Stomach (tissue), 8 donors: ENCODE measurements at regions not wholly inside any gene's neighbourhood (a gene's known extent, or its start where the extent isn't known, plus 50 kb on each side); places are given as distances from the start of the nearest gene placed in this dataset.
A peak's percentile ranks its signal among the peaks of the same experiment; 100 is the strongest.

ENCODE experiments used
- DNase-seq, 2 donors: peaks; one replicate each; pipeline versions ENCODE4 v3.0.0 to v3.0.0-alpha.2; 2013 to 2019
- H3K27ac ChIP-seq, 5 donors: fragments of 200-600 bp in 4 of 5; sonication (generic) in 4 of 5; one replicate each; pipeline ENCODE4 v1.5.1; 2013 to 2019; ENCODE audit warnings: mild to moderate bottlenecking in 1 of 5, moderate library complexity in 1 of 5
- H3K27me3 ChIP-seq, 3 donors: fragments of 200-600 bp; sonication (generic); one replicate each; pipeline ENCODE4 v1.5.1; 2017 to 2019; ENCODE audit warnings: mixed run types in 1 of 3
- H3K36me3 ChIP-seq, 4 donors: fragments of 200-600 bp; sonication (generic); 1 replicate in 3 of 4; 2 replicates in 1 of 4; pipeline ENCODE4 v1.5.1; 2016 to 2019
- H3K4me1 ChIP-seq, 4 donors: fragments of 200-600 bp; sonication (generic); one replicate each; pipeline ENCODE4 v1.5.1; 2016 to 2019
- H3K4me3 ChIP-seq, 4 donors: fragments of 200-600 bp; sonication (generic) in 3 of 4; one replicate each; pipeline ENCODE4 v1.5.1; 2016 to 2019; ENCODE audit warnings: mild to moderate bottlenecking in 1 of 4
- H3K9me3 ChIP-seq, 4 donors: fragments of 200-600 bp; sonication (generic); one replicate each; pipeline ENCODE4 v1.5.1; 2016 to 2019
- CTCF ChIP-seq, 7 experiments: fragments of 450-650 bp in 4 of 7; fragments of 200-600 bp in 3 of 7; sonication (generic) in 3 of 7; IDR thresholded peaks; one replicate each; pipeline ENCODE4 v1.5.1; 2016 to 2019; ENCODE audit warnings: antibody characterized with exemption in 7 of 7, control low read depth in 2 of 7, mild to moderate bottlenecking in 1 of 7
- EP300 ChIP-seq: sonication (generic); formaldehyde crosslinking; IDR thresholded peaks from one replicate; pipeline ENCODE4 v1.6.1; 2017; ENCODE audit warnings: antibody characterized with exemption
- POLR2A ChIP-seq, 4 donors: fragments of 450-650 bp; IDR thresholded peaks; one replicate each; pipeline ENCODE4 v1.6.1; 2016; ENCODE audit warnings: antibody characterized with exemption in 4 of 4, control low read depth in 2 of 4, mild to moderate bottlenecking in 1 of 4, moderate library complexity in 1 of 4
- POLR2AphosphoS5 ChIP-seq, 3 donors: sonication (generic); formaldehyde crosslinking; IDR thresholded peaks; one replicate each; pipeline ENCODE4 v1.6.1; 2016; ENCODE audit warnings: antibody characterized with exemption in 3 of 3
- WGBS, 5 donors: extraction: QIAGEN DNeasy Blood & Tissue Kit in 3 of 5; methylation state at CpG; one replicate each; pipeline versions ENCODE4 v1.1.5 to v1.1.7; 2013 to 2018; 5-methylcytosine and 5-hydroxymethylcytosine counted together
- intact Hi-C: fragments of 100-400 bp; cut with DNase I; formaldehyde crosslinking; loops from one replicate; pipeline ENCODE4 v1.15.1; 2023; ENCODE audit warnings: low total_unique reads
- donor health status: healthy with polysubstance abuse.
- donor health status: Bipolar disorder and iron deficiency.
- donor health status: healthy.

GRCh38 chr9:2565676-2566340 lies 55.8 kb upstream of the VLDLR start:
- H3K27ac ChIP-seq, result no peak overlapping the region
- H3K9me3 ChIP-seq, result no peaks in the 10 kb centered on the region
- 86 to 95% (median 95%) methylated on average over 6 of the region's 6 CpGs for WGBS, 5 donors

DNA sequence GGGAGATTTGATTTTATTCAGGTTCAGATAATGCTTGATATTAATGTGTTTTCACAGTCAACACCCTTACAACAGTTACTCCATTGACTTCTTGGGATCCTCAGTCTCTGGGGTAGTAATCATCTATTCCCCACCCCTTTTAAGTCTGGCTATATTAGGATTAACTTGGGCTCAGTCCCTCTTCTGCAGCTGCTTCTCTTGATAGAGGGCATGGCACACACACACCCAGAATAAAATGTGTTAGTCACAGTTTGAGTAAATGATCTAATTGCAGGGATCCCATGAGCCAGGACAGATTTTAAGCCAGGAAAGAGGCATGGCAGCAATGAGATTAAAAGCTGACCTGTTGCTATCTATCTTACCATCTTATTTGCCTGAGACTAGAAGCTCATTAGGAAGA lies 53.7 kb upstream of the VLDLR start:
- H3K27ac ChIP-seq, result no peak overlapping the region
- H3K4me1 ChIP-seq, result peaks cover 9 to 14% (median 13%) of the 10 kb centered on the region in 4 donors
- no peaks in the 10 kb centered on the region for H3K27me3 ChIP-seq
- H3K4me3 ChIP-seq, result no peak overlapping the region
- no peaks in the 10 kb centered on the region for H3K36me3 ChIP-seq
- no peak for DNase-seq
- no peaks in the 10 kb centered on the region for H3K9me3 ChIP-seq
- intact Hi-C loops, result no loop called here
- no peak for TF ChIP-seq POLR2A (IDR thresholded peaks at IDR 0.05)
- no peak for TF ChIP-seq EP300
- TF ChIP-seq CTCF (IDR thresholded peaks at IDR 0.05), result no peak
- TF ChIP-seq POLR2AphosphoS5 (IDR thresholded peaks at IDR 0.05), result no peak

More at GRCh38 chr9:2565676-2566340, 55.8 kb upstream of the VLDLR start:
- no peaks in the 10 kb centered on the region for H3K27me3 ChIP-seq
- DNase-seq, result no peak
- intact Hi-C loops, result no loop called here
- no peak overlapping the region for H3K4me3 ChIP-seq
- H3K4me1 ChIP-seq, result peaks cover 1 to 5% (median 4%) of the 10 kb centered on the region in 4 donors
- no peaks in the 10 kb centered on the region for H3K36me3 ChIP-seq
- no peak for TF ChIP-seq POLR2A (IDR thresholded peaks at IDR 0.05)

DNA sequence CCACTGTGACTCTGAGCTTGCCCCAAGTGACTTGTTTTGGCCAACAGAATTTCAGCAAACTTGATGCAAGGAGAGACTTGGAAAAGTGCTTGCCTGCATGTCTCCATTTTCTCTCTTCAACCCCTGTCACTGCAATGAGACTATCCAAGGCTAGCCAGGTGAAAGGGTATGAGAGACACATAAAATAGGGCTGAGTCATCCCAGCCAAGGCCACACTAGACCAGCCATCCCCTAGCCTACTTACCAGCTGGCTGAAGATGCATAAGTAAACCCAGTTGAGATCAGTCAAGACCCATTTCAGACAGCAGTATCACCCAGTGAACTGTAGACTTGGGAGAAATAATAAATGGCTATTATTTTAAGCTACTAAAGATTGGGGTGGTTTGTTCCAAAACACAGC lies 52.9 kb upstream of the VLDLR start:
- intact Hi-C loops, result no loop called here
- TF ChIP-seq CTCF (IDR thresholded peaks at IDR 0.05) (no peak), EP300 (no peak), POLR2AphosphoS5 (IDR thresholded peaks at IDR 0.05) (no peak), POLR2A (IDR thresholded peaks at IDR 0.05) (no peak)
- H3K27me3 ChIP-seq, result no peaks in the 10 kb centered on the region
- peaks cover 9 to 14% (median 13%) of the 10 kb centered on the region in 4 donors for H3K4me1 ChIP-seq
- H3K4me3 ChIP-seq, result no peak overlapping the region
- H3K27ac ChIP-seq, result no peak overlapping the region
- no peaks in the 10 kb centered on the region for H3K36me3 ChIP-seq
- no peak for DNase-seq
- no peaks in the 10 kb centered on the region for H3K9me3 ChIP-seq

DNA sequence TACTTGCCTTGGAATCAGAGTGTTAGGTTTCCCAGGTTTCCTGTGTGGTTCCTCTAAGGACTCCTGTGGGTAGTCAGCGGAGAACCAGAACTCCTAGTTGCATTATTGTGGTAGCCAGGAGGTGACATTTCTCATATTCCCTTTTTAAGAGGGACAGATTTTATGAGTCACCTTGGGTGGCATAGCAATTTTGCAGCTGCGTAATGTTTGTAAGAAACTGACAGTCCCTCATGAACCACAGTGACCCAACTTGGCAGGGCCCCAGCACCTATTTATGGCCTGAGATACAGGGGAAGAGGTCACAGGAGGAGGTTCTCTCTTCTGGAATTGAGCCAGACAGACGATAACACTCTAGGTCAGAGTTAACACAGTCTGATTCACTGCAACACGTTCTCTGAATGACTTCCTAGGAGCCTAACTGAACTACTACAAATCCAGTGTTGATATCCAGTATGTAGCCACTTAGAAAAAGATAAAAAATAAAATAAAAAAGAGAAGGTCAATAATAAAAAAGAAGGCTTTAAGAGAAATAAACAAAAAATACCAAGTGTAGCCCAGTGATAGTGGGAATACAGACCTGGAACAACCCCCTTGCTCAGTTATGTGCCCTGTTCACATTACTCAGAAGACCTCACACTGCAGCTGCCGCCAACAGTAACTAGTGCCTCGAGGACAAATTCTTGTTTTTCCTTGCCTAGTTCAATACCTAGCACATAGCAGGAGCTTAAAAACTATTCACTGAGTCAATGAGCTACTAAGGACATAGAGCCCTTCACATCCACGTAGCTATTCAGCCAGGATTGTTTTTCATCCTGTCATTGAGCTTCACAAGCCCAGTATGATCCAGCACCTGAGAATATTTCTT lies 50.7 kb upstream of the VLDLR start:
- intact Hi-C loops, result no loop called here
- H3K36me3 ChIP-seq, result no peaks in the 10 kb centered on the region
- peak overlapping the region in 4 of 5 donors; percentile 30 to 43 (median 34) for H3K27ac ChIP-seq
- peaks cover 9 to 14% (median 13%) of the 10 kb centered on the region in 4 donors for H3K4me1 ChIP-seq
- TF ChIP-seq CTCF (IDR thresholded peaks at IDR 0.05) (no peak), POLR2AphosphoS5 (IDR thresholded peaks at IDR 0.05) (peak; percentile 26 to 86 (median 53))
- no peaks in the 10 kb centered on the region for H3K9me3 ChIP-seq
- H3K4me3 ChIP-seq, result no peak overlapping the region
- no peaks in the 10 kb centered on the region for H3K27me3 ChIP-seq
- WGBS, 5 donors, result 17 to 33% (median 24%) methylated on average over 7 of the region's 7 CpGs
- peak; percentile 87 to 92 for DNase-seq
